Adrenal gland (tissue), 9 donors: ENCODE measurements at regions not wholly inside any gene's neighbourhood (a gene's known extent, or its start where the extent isn't known, plus 50 kb on each side); places are given as distances from the start of the nearest gene placed in this dataset.

ENCODE experiments used
- DNase-seq, 7 donors: peaks; one replicate each; pipeline ENCODE4 v3.0.0-alpha.2; 2019 to 2020
- H3K27ac ChIP-seq, 5 donors: fragments of 200-600 bp; sonication (generic) in 4 of 5; 1 replicate in 3 of 5; 2 replicates in 2 of 5; pipeline versions ENCODE4 v1.5.1 to v1.8.0; 2016 to 2020; ENCODE audit warnings: mild to moderate bottlenecking in 1 of 5
- H3K27me3 ChIP-seq: fragments of 200-600 bp; 2 replicates; pipeline ENCODE4 v1.8.0; 2021
- H3K36me3 ChIP-seq, 2 donors: fragments of 200-600 bp; replicated peaks in 1 of 2; 1 replicate in 1 of 2; 2 replicates in 1 of 2; pipeline versions ENCODE4 v1.5.1 to v1.8.0; 2018 to 2022
- H3K4me1 ChIP-seq, 2 donors: fragments of 200-600 bp; replicated peaks in 1 of 2; 1 replicate in 1 of 2; 2 replicates in 1 of 2; pipeline versions ENCODE4 v1.5.1 to v1.8.0; 2018 to 2021
- H3K4me3 ChIP-seq, 4 donors: fragments of 200-600 bp; sonication (generic) in 3 of 4; one replicate each; pipeline ENCODE4 v1.5.1; 2016 to 2018
- H3K9me3 ChIP-seq, 3 donors: fragments of 200-600 bp; sonication (generic) in 1 of 3; replicated peaks in 1 of 3; 1 replicate in 2 of 3; 2 replicates in 1 of 3; pipeline versions ENCODE4 v1.5.1 to v1.8.0; 2016 to 2021
- CTCF ChIP-seq, 6 experiments: fragments of 450-650 bp in 4 of 6; fragments of 200-600 bp in 2 of 6; sonication (generic) in 1 of 6; IDR thresholded peaks; 1 replicate in 5 of 6; 2 replicates in 1 of 6; pipeline versions ENCODE4 v1.5.1 to v1.8.0; 2016 to 2021; ENCODE audit warnings: antibody characterized with exemption in 6 of 6, mild to moderate bottlenecking in 2 of 6, moderate library complexity in 1 of 6
- POLR2A ChIP-seq, 2 donors: fragments of 450-650 bp; IDR thresholded peaks; one replicate each; pipeline ENCODE4 v1.6.1; 2017; ENCODE audit warnings: antibody characterized with exemption in 2 of 2, mild to moderate bottlenecking in 2 of 2, moderate library complexity in 1 of 2
- WGBS, 4 donors: extraction: QIAGEN DNeasy Blood & Tissue Kit in 2 of 4; methylation state at CpG; one replicate each; pipeline versions ENCODE4 v1.1.5 to v1.1.7; 2013 to 2017; 5-methylcytosine and 5-hydroxymethylcytosine counted together
- intact Hi-C, 2 donors: fragments of 100-400 bp; cut with DNase I; formaldehyde crosslinking; loops; one replicate each; pipeline versions ENCODE4 v1.14.1 to v1.15.0; 2022 to 2023
- donor health status: healthy with polysubstance abuse.
- donor health status: Bipolar disorder and iron deficiency.
- donor health status: DM: yes; HTN: yes; CAD: no.
- donor health status: DM: no; HTN: no; CAD: no.
- donor health status: DM: no; HTN: no; CAD: no.

DNA sequence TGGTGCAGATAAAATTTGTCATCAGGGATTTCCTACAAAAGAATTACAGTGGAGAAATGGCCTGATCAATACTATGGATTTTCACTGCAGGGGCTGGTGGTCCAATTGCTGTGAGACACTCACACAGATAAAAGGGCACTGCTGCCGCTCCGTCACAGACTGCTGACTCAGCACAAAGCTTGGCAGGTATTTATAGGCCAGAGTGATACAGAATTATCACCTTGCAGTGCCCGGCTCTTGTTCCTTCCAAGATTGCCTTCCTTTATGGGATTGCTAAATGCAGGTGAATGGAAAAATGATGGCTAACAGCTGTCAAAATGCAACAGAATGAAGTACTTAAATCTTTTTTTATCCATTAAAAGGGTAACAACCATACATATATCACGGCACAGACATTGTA lies 247.8 kb upstream of the ZFP64 start:
- Histone ChIP-seq H3K4me3 (no peak overlapping the region), H3K9me3 (no peaks in the 10 kb centered on the region), H3K4me1 (no peaks in the 10 kb centered on the region), H3K27ac (no peak overlapping the region), H3K36me3 (no peaks in the 10 kb centered on the region), H3K27me3 (peaks cover 6% of the 10 kb centered on the region)
- intact Hi-C loops: no loop called here
- 78 to 85% (median 79%) methylated on average over 4 of the region's 4 CpGs for WGBS, 4 donors
- no peak for DNase-seq
- TF ChIP-seq POLR2A (IDR thresholded peaks at IDR 0.05) (no peak), CTCF (IDR thresholded peaks at IDR 0.05) (no peak)

DNA sequence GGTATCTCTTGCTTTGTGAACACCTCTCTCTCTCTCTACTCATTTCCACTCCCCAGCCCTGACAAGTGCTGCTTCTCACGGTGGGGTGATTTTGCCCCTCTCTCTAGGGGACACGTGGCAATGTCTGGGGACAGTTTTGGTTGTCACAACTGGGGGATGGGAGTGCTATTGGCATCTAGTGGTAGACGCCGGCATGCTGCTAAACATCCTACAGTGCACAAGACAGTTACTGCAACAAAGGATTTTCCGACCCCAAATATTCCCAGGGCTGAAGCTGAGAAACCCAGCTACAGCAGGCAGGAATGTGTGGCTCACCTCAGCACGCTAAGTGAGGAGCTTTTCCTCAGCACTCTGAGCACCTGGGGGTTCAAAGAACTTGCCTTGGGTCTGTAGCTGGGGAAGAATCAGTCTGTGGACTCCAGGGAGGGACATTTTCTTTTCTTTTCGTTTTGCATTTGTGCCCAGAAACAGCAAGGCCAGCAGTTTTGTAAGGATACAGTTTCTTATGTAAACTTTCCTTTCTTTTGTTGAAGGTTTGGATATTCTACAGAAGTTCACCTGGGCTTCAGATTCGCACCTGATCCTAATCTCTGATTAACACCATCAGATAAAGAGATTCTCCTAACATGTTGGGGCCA lies 246.9 kb upstream of the ZFP64 start:
- TF ChIP-seq POLR2A (IDR thresholded peaks at IDR 0.05): no peak
- TF ChIP-seq CTCF (IDR thresholded peaks at IDR 0.05): no peak
- Histone ChIP-seq H3K36me3 (no peaks in the 10 kb centered on the region), H3K27ac (no peak overlapping the region), H3K27me3 (peaks cover 6% of the 10 kb centered on the region), H3K4me1 (no peaks in the 10 kb centered on the region), H3K9me3 (no peaks in the 10 kb centered on the region), H3K4me3 (no peak overlapping the region)
- no peak for DNase-seq
- intact Hi-C loops: no loop called here
- WGBS, 4 donors: 48 to 70% (median 53%) methylated on average over 7 to 8 of the region's 8 CpGs

GRCh38 chr20:52434453-52434852 lies 242.9 kb upstream of the ZFP64 start:
- H3K36me3 ChIP-seq: no peaks in the 10 kb centered on the region
- no peaks in the 10 kb centered on the region for H3K4me1 ChIP-seq
- peaks cover 6% of the 10 kb centered on the region for H3K27me3 ChIP-seq
- intact Hi-C loops: no loop called here
- H3K9me3 ChIP-seq: no peaks in the 10 kb centered on the region
- no peak overlapping the region for H3K4me3 ChIP-seq
- no peak overlapping the region for H3K27ac ChIP-seq
- WGBS, 4 donors: 91 to 96% (median 92%) methylated on average over 5 of the region's 5 CpGs
- TF ChIP-seq POLR2A (IDR thresholded peaks at IDR 0.05) (no peak), CTCF (IDR thresholded peaks at IDR 0.05) (no peak)
- no peak for DNase-seq

GRCh38 chr20:52434041-52434425 lies 242.5 kb upstream of the ZFP64 start:
- H3K36me3 ChIP-seq: no peaks in the 10 kb centered on the region
- peaks cover 6% of the 10 kb centered on the region for H3K27me3 ChIP-seq
- intact Hi-C loops: no loop called here
- H3K9me3 ChIP-seq: no peaks in the 10 kb centered on the region
- no peak overlapping the region for H3K4me3 ChIP-seq
- no peak for TF ChIP-seq POLR2A (IDR thresholded peaks at IDR 0.05)
- no peak for TF ChIP-seq CTCF (IDR thresholded peaks at IDR 0.05)
- DNase-seq: no peak
- H3K4me1 ChIP-seq: no peaks in the 10 kb centered on the region
- no peak overlapping the region for H3K27ac ChIP-seq
- WGBS, 4 donors: 86 to 94% (median 93%) methylated on average over 2 of the region's 2 CpGs
